ENCODE measurements at regions not wholly inside any gene's neighbourhood (a gene's known extent, or its start where the extent isn't known, plus 50 kb on each side); places are given as distances from the start of the nearest gene placed in this dataset.

DNA sequence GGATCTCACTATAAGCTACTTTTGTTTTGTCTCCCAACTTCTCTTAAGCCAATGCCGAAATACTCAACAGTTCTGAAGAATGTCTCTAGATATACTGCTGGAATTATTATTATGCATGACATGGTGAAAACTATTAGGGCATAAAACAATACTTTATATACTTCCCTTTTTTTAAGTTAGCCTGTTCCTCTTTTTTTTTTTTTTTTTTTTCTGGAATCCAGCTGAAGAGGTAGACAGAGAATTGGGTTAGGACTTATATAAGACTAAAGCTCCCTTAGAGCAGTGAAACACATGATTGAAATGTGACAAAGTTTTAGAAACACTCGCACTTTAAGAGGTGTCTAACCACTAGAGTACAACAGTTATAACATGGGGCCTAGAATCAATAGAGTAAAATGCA lies 850.9 kb upstream of the PCDH9 start:
- DNase-seq (ENCODE audit: low read depth in 1 of 2, low spot score in 2 of 2) = no peak
- WGBS, 2 experiments (ENCODE audit: extremely low coverage in 1 of 2, insufficient coverage in 1 of 2, insufficient read length in 1 of 2, insufficient replicate concordance in 2 of 2, low coverage in 1 of 2, low lambda C conversion rate in 2 of 2, missing lambda C conversion rate in 1 of 2) = 97% methylated on average over 2 of the region's 2 CpGs; no CpG with 5 or more reads in 1 of the 2 experiments
- no peak overlapping the region for H2BK15ac ChIP-seq (ENCODE audit: low read length)
- no peaks in the 10 kb centered on the region for H3K27me3 ChIP-seq (replicated peaks in 1 of 4; ENCODE audit: control insufficient read depth in 3 of 4, extremely low read depth in 1 of 4, insufficient read depth in 3 of 4, low read length in 3 of 4)
- no peaks in the 10 kb centered on the region for H3K36me3 ChIP-seq (ENCODE audit: control insufficient read depth in 2 of 4, insufficient read depth in 4 of 4, low read length in 3 of 4)
- no peak overlapping the region for H2BK20ac ChIP-seq (ENCODE audit: low read length)
- no peak overlapping the region for H3K56ac ChIP-seq (replicated peaks; ENCODE audit: insufficient read length, low read depth, low read length)
- no peaks in the 10 kb centered on the region for H3K79me1 ChIP-seq (ENCODE audit: low read depth, low read length)
- H2BK120ac ChIP-seq (replicated peaks; ENCODE audit: low read depth, low read length) = no peak overlapping the region
- H2AK5ac ChIP-seq (ENCODE audit: low read depth, low read length) = no peak overlapping the region
- H4K5ac ChIP-seq (ENCODE audit: insufficient read length, low read depth, low read length) = no peak overlapping the region
- no peak overlapping the region for H4K91ac ChIP-seq (replicated peaks; ENCODE audit: insufficient read length, low read length)
- no peak for FAIRE-seq
- H3K23me2 ChIP-seq (ENCODE audit: low read depth, low read length) = no peaks in the 10 kb centered on the region
- no peak overlapping the region for H3K4me2 ChIP-seq (ENCODE audit: insufficient read depth in 1 of 2, low read depth in 2 of 2, low read length in 2 of 2)
- H3K4me1 ChIP-seq (replicated peaks in 1 of 4; ENCODE audit: control insufficient read depth in 3 of 4, insufficient read depth in 4 of 4, low read length in 3 of 4) = no peaks in the 10 kb centered on the region; a peak in 1 of 7 replicates
- H3K4me3 ChIP-seq (ENCODE audit: extremely low read depth in 1 of 4, insufficient read depth in 2 of 4, low read depth in 3 of 4, low read length in 4 of 4) = no peak overlapping the region
- H3K18ac ChIP-seq (ENCODE audit: extremely low read depth, low read length) = no peak overlapping the region
- H3K23ac ChIP-seq (ENCODE audit: insufficient read length) = no peak overlapping the region
- H4K8ac ChIP-seq (ENCODE audit: extremely low read depth, insufficient read depth, low read length) = no peak overlapping the region
- H3K27ac ChIP-seq (ENCODE audit: low read depth, low read length) = no peak overlapping the region
- peak overlapping the region in 1 of 4 experiments; percentile 34; a peak in 1 of 7 replicates for H3K9ac ChIP-seq (replicated peaks in 1 of 4; ENCODE audit: extremely low read depth in 1 of 4, low read depth in 3 of 4, low read length in 3 of 4)
- no peaks in the 10 kb centered on the region for H3K9me3 ChIP-seq (ENCODE audit: insufficient read depth in 2 of 2, low read depth in 1 of 2, low read length in 1 of 2)
- H2AFZ ChIP-seq (ENCODE audit: low read length) = no peak overlapping the region
- ChIA-PET CTCF (ENCODE audit: partially characterized antibody) (interaction anchor here (0.6 to 1.1 kb wide), 3 partner anchors 28 to 508 kb away, joined by 3 read pairs; no protein-coding TSS in a partner anchor), POLR2A (ENCODE audit: partially characterized antibody) (no interaction called here)
- no peak for TF ChIP-seq POU5F1 (IDR thresholded peaks at IDR 0.05; ENCODE audit: low read depth, low read length)
- no peaks in the 10 kb centered on the region for H3K79me2 ChIP-seq (ENCODE audit: control insufficient read depth in 1 of 2, insufficient read depth in 2 of 2, low read length in 2 of 2)
- H2BK12ac ChIP-seq (ENCODE audit: low read depth, low read length) = no peak overlapping the region
- H4K20me1 ChIP-seq (replicated peaks in 1 of 2; ENCODE audit: control insufficient read depth in 1 of 2, insufficient read depth in 2 of 2, low read length in 2 of 2) = no peaks in the 10 kb centered on the region
- no peak overlapping the region for H3K14ac ChIP-seq (ENCODE audit: insufficient read length)
- H2BK5ac ChIP-seq (ENCODE audit: low read depth, low read length) = no peak overlapping the region
- H3K4ac ChIP-seq (replicated peaks; ENCODE audit: insufficient read length, low read depth, low read length) = no peak overlapping the region

Measured in H1 (cell line).